ENCODE measurements at regions not wholly inside any gene's neighbourhood (a gene's known extent, or its start where the extent isn't known, plus 50 kb on each side); places are given as distances from the start of the nearest gene placed in this dataset.
A peak's percentile ranks its signal among the peaks of the same experiment; 100 is the strongest.
"Not testable (repeated sequence)": the region's sequence is repeated elsewhere in the genome, so short reads cannot be mapped to it uniquely, and the experiment has no call there.

- DNase-seq (ENCODE audit: low read depth) = no peak
Observed at GRCh38 chr4:147246096-147246495, 234.8 kb upstream of the EDNRA start.

- not testable (repeated sequence) for DNase-seq (ENCODE audit: low read depth)
Observed at GRCh38 chr4:147246528-147246927, 234.4 kb upstream of the EDNRA start.

- no peak for DNase-seq (ENCODE audit: low read depth)
Observed at GRCh38 chr4:147247579-147247978, 233.3 kb upstream of the EDNRA start.

- DNase-seq (ENCODE audit: low read depth) = no peak
Observed at GRCh38 chr4:147250062-147250461, 230.8 kb upstream of the EDNRA start.

GRCh38 chr4:147255268-147255667 is 225.6 kb upstream of the EDNRA start:
- DNase-seq (ENCODE audit: low read depth) = not testable (repeated sequence)

DNA sequence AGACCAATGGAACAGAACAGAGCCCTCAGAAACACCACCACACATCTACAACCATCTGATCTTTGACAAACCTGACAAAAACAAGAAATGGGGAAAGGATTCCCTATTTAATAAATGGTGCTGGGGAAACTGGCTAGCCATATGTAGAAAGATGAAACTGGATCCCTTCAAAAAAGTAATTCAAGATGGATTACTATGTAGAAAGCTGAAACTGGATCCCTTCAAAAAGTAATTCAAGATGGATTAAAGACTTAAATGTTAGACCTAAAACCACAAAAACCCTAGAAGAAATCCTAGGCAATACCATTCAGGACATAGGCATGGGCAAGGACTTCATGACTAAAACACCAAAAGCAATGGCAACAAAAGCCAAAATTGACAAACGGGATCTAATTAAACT is 221.6 kb upstream of the EDNRA start:
- DNase-seq (ENCODE audit: low read depth) = not testable (repeated sequence)

- no peak for DNase-seq (ENCODE audit: low read depth)
Observed at GRCh38 chr4:147284256-147284835, 196.6 kb upstream of the EDNRA start.

GRCh38 chr4:147284935-147285334 is 196.0 kb upstream of the EDNRA start:
- DNase-seq (ENCODE audit: low read depth) = no peak

GRCh38 chr4:147285751-147286150 is 195.1 kb upstream of the EDNRA start:
- peak; percentile 53 for DNase-seq (ENCODE audit: low read depth)

GRCh38 chr4:147286846-147287587 is 193.9 kb upstream of the EDNRA start:
- no peak for DNase-seq (ENCODE audit: low read depth)

- no peak for DNase-seq (ENCODE audit: low read depth)
Observed at GRCh38 chr4:147287588-147287890, 193.4 kb upstream of the EDNRA start.

GRCh38 chr4:147288512-147288911 is 192.4 kb upstream of the EDNRA start:
- DNase-seq (ENCODE audit: low read depth) = no peak

GRCh38 chr4:147289181-147289580 is 191.7 kb upstream of the EDNRA start:
- no peak for DNase-seq (ENCODE audit: low read depth)

DNA sequence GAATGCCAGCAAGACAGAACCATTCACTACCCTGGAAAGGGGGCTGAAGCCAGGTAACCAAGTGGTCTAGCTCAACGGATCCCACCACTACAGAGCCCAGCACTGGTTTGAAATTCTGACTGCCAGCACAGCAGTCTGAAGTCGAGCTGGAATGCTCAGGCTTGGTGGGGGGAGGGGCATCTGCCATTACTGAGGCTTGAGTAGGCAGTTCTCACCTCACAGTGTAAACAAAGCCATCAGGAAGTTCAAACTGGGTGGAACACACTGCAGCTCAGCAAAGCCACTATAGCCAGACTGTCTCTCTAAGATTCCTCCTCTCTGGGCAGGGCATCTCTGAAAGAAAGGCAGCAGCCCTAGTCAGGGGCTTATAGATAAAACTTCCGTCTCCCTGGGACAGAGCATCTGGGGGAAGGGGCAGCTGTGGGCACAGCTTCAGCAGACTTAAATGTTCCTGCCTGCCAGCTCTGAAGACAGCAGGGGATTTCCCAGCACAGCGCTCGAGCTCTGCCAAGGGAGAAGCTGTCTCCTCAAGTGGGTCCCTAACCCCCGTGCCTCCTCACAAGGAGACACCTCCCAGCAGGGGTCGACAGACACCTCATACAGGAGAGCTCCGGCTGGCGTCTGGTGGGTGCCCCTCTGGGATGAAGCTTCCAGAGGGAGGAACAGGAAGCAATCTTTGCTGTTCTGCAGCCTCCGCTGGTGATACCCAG is 188.1 kb upstream of the EDNRA start:
- DNase-seq (ENCODE audit: low read depth) = not testable (repeated sequence)

DNA sequence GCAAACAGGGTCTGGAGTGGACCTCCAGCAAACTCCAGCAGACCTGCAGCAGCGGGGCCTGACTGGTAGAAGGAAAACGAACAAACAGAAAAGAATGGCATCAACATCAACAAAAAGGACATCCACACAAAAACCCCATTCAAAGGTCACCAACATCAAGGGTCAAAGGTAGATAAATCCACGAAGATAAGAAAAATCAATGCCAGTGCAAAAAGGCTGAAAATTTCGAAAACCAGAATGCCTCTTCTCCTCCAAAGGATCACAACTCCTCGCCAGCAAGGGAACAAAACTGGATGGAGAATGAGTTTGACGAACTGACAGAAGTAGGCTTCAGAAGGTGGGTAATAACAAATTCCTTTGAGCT is 187.6 kb upstream of the EDNRA start:
- not testable (repeated sequence) for DNase-seq (ENCODE audit: low read depth)

DNA sequence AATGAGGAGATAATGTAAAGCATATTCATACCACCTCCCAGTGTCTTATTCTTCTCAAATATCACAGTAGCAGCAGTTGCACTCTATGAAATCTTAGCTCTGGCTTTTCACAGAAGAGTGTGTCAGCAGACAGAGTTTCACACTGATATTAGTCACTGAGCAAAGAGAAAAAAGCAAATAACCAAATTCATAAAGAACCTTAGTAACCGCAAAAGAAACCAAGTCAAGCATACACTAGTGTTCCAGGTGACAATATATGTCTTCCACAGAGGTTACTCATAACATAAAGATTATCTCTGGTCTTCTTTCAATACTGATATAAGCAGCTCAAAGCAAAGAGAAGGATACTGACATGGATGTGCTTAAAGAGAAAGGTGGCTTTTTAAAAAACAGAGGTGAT is 181.7 kb upstream of the EDNRA start:
- DNase-seq (ENCODE audit: low read depth) = no peak

DNA sequence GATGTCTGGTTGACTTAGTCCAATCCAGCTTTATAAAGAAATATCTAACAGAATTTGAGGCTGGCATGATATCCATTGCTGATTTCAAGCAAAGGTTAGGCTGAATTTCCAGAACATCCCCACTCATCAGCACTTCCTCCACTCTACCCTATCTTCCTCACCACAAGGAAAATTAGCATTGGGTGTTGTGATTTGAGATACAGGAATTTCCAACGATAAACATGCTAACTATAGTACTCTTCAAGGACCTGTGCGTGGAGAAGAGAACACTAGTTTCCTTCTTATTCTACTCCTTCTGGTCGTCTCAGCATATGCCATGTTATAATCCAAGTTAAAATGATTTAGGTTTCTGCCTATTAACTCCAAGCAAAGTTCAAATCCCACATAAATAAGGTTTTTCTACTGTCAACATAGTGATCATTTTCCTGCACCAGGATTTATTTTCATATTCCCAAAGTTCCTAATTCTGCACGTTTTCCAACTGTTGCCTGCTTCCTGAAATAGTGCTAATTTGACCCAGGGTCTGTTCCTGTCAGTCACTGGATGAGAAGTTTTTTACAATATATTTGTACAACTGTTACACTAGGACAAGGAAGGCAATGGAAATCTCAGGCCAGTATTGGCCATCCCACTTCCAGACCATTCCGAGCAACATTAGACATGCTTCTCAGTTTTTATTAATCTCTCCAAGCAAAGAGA is 177.6 kb upstream of the EDNRA start:
- no peak for DNase-seq (ENCODE audit: low read depth)

DNA sequence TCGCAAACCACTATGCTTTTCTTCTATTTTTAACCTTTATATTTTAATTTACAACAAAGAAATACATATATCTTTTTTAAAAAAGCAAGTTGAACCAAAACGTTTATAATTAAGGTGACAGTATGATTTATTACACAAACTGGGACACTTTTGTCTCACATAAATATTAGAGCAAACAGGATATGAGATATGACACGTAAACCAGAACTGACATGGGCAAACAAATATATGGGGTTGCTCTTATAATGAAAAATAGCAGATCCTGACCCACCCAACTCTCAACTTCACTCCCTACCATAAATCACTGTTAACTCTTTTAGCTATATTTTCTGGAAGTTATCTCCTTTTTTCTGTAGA is 177.0 kb upstream of the EDNRA start:
- no peak for DNase-seq (ENCODE audit: low read depth)

DNA sequence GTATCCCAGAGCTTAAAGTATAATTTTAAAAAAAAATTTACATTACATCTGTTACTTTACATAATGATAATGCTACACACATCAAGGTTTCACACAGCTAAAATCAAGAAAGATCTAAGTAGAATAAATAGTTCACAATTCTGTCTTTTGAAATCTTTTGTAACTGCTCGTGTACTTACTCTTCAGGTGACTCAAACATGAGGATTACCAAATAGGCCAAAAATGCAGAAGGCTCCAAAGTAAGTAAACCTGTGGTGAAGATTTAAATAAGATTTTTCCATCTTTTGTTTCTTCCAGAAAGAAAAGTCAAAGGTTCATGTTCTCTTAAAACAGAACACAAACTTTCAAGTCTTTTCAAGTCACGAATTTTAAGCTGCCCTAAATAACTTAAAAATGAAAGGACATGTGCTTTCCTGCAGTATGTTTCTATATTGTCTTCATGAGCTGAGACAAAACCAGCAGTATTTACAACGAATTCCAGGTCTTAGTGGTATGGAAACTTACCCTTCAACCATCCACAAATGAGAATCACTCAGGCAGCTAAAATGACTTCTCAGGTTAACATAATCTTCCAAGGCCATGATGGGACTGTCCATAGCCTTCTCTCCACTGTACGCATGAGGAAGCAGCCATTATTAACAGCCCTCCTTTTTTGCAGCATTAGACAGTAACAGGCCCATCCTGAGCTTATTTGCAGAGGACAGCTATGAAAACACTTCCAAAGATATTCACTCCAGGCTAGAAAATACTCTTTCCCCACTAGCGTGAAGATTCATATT is 172.8 kb upstream of the EDNRA start:
- no peak for DNase-seq (ENCODE audit: low read depth)

DNA sequence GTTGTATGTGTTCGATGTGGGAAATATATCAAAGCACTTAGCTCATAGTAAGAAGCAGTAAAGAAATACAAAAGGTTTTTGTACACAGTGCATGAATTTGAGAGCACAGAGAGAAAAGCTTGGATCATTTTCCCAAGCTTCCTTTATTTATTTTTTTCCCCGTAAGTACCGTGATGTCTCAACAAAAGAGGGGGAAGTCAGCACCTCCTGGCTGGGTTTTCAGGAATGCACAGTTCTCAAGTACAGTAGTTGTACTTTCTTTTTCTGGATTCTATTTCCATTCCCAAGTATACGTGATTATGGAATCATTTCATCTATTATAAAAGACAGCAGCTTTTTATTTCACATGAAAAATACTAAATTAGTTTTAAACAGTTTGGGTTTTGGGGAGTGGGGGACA is 171.5 kb upstream of the EDNRA start:
- DNase-seq (ENCODE audit: low read depth) = no peak

- DNase-seq (ENCODE audit: low read depth) = no peak
Observed at GRCh38 chr4:147310312-147310711, 170.6 kb upstream of the EDNRA start.

DNA sequence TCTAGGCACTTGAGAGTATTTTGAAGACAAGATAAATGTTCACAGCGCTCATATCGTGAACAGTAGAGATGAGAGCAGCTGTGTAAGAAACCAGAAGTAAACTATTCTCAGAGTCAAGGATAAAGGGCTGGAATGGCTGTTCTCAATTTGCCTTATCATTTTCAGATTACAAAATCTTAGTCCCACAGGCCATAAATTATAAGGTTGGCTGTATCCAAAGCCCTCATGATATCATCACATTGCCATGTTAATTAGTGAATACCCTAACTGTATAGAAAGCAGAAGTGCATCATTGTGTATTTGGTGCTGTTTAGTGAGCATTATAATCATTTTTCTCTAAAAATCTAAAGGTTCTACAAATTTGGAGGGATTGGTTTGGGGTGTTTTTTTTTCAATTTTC is 168.9 kb upstream of the EDNRA start:
- no peak for DNase-seq (ENCODE audit: low read depth)

Data from stromal cell of bone marrow (primary cell).